SK-N-SH treated with all-trans-retinoic acid at 6 μM for 48 hours (cell line): ENCODE measurements at regions not wholly inside any gene's neighbourhood (a gene's known extent, or its start where the extent isn't known, plus 50 kb on each side); places are given as distances from the start of the nearest gene placed in this dataset.

ENCODE experiments used
- ATAC-seq: fragments of 200-7000 bp; cut with Tn5 transposase; 3 replicates; pipeline ENCODE4 v1.9.1; 2020; ENCODE audit warnings: mild to moderate bottlenecking, moderate library complexity
- ARNTL ChIP-seq: fragments of 450-650 bp; formaldehyde crosslinking; IDR thresholded peaks from 2 replicates; pipeline ENCODE4 v1.5.0; 2020; ENCODE audit warnings: low read depth, mild to moderate bottlenecking, moderate library complexity, borderline replicate concordance
- BACH2 ChIP-seq: fragments of 250-450 bp; sonication (Bioruptor Pico); IDR thresholded peaks from 2 replicates; pipeline ENCODE4 v1.9.0; 2021; ENCODE audit warnings: mild to moderate bottlenecking, borderline replicate concordance
- CREB5 ChIP-seq: fragments of 250-450 bp; sonication (Bioruptor Pico); IDR thresholded peaks from 2 replicates; pipeline ENCODE4 v1.5.1; 2020; ENCODE audit warnings: low read depth, mild to moderate bottlenecking, moderate library complexity
- CSDC2 ChIP-seq: fragments of 250-450 bp; sonication (Bioruptor Pico); IDR thresholded peaks from 2 replicates; pipeline ENCODE4 v1.5.0; 2020; ENCODE audit warnings: mild to moderate bottlenecking, moderate library complexity
- CSRNP3 ChIP-seq: fragments of 250-450 bp; sonication (Bioruptor Pico); IDR thresholded peaks from 2 replicates; pipeline ENCODE4 v1.5.1; 2021; ENCODE audit warnings: mild to moderate bottlenecking, moderate library complexity
- ESRRG ChIP-seq: fragments of 250-450 bp; sonication (Bioruptor Pico); IDR thresholded peaks from 2 replicates; pipeline ENCODE4 v1.6.1; 2021; ENCODE audit warnings: mild to moderate bottlenecking
- GLIS3 ChIP-seq: fragments of 250-450 bp; sonication (Bioruptor Pico); IDR thresholded peaks from 2 replicates; pipeline ENCODE4 v1.5.0; 2020; ENCODE audit warnings: mild to moderate bottlenecking, moderate library complexity
- ISL1 ChIP-seq: fragments of 250-450 bp; sonication (Bioruptor Pico); IDR thresholded peaks from 2 replicates; pipeline ENCODE4 v2.1.2; 2022; ENCODE audit warnings: mild to moderate bottlenecking, moderate library complexity
- OSR1 ChIP-seq: fragments of 250-450 bp; sonication (Bioruptor Pico); IDR thresholded peaks from 2 replicates; pipeline ENCODE4 v1.8.0; 2022; ENCODE audit warnings: moderate library complexity, mild to moderate bottlenecking, inconsistent platforms
- PPARA ChIP-seq: fragments of 250-450 bp; sonication (Bioruptor Pico); IDR thresholded peaks from 2 replicates; pipeline ENCODE4 v1.5.0; 2020; ENCODE audit warnings: mild to moderate bottlenecking, borderline replicate concordance
- RARB ChIP-seq: fragments of 250-450 bp; sonication (Bioruptor Pico); IDR thresholded peaks from 2 replicates; pipeline ENCODE4 v1.8.0; 2021; ENCODE audit warnings: mild to moderate bottlenecking, moderate library complexity
- TCF4 ChIP-seq: fragments of 250-450 bp; sonication (Bioruptor Pico); IDR thresholded peaks from 2 replicates; pipeline ENCODE4 v1.8.0; 2021; ENCODE audit warnings: mild to moderate bottlenecking, moderate library complexity, borderline replicate concordance
- TOX ChIP-seq: fragments of 250-450 bp; sonication (Bioruptor Pico); IDR thresholded peaks from 2 replicates; pipeline ENCODE4 v1.8.0; 2021; ENCODE audit warnings: mild to moderate bottlenecking, moderate library complexity, borderline replicate concordance
- TSHZ2 ChIP-seq: fragments of 250-450 bp; sonication (Bioruptor Pico); IDR thresholded peaks from 2 replicates; pipeline ENCODE4 v1.5.0; 2020; ENCODE audit warnings: mild to moderate bottlenecking, moderate library complexity
- ZC3H10 ChIP-seq: fragments of 250-450 bp; sonication (Bioruptor Pico); IDR thresholded peaks from 2 replicates; pipeline ENCODE4 v1.5.1; 2021; ENCODE audit warnings: mild to moderate bottlenecking, moderate library complexity
- ZFP3 ChIP-seq: fragments of 250-450 bp; sonication (Bioruptor Pico); IDR thresholded peaks from 2 replicates; pipeline ENCODE4 v1.5.0; 2020; ENCODE audit warnings: mild to moderate bottlenecking, moderate library complexity
- ZFP30 ChIP-seq: fragments of 450-650 bp; formaldehyde crosslinking; IDR thresholded peaks from 2 replicates; pipeline ENCODE4 v1.5.0; 2022; ENCODE audit warnings: mild to moderate bottlenecking, moderate library complexity
- ZNF565 ChIP-seq: fragments of 450-650 bp; formaldehyde crosslinking; conservative IDR thresholded peaks from 2 replicates; pipeline ENCODE4 v1.5.0; 2020; ENCODE audit warnings: low read depth, mild to moderate bottlenecking, moderate library complexity
- ZNF70 ChIP-seq: fragments of 450-650 bp; formaldehyde crosslinking; IDR thresholded peaks from 2 replicates; pipeline ENCODE4 v1.5.0; 2020; ENCODE audit warnings: mild to moderate bottlenecking, moderate library complexity
- ZNF8 ChIP-seq: fragments of 450-650 bp; formaldehyde crosslinking; IDR thresholded peaks from 2 replicates; pipeline ENCODE4 v1.5.0; 2020; ENCODE audit warnings: mild to moderate bottlenecking, moderate library complexity
- TF ChIP-seq, protein P1 (sequence below): fragments of 250-450 bp; sonication (Bioruptor Pico); IDR thresholded peaks from 2 replicates; pipeline ENCODE4 v1.8.0; 2021; ENCODE audit warnings: low read depth, mild to moderate bottlenecking, moderate library complexity, borderline replicate concordance

GRCh38 chr16:89036776-89037175 is 56.9 kb upstream of the ACSF3 start:
- TF ChIP-seq ZC3H10 (CRISPR knock-in tag) (no peak), GLIS3 (CRISPR knock-in tag) (no peak), RARB (CRISPR knock-in tag) (no peak), OSR1 (CRISPR knock-in tag) (no peak), CREB5 (no peak), CSRNP3 (CRISPR knock-in tag) (no peak), ESRRG (no peak), ARNTL (no peak), ZFP3 (CRISPR knock-in tag) (no peak), ZFP30 (CRISPR knock-in tag) (no peak), ISL1 (CRISPR knock-in tag) (no peak), BACH2 (CRISPR knock-in tag) (no peak)
- TF ChIP-seq, protein P1, sequence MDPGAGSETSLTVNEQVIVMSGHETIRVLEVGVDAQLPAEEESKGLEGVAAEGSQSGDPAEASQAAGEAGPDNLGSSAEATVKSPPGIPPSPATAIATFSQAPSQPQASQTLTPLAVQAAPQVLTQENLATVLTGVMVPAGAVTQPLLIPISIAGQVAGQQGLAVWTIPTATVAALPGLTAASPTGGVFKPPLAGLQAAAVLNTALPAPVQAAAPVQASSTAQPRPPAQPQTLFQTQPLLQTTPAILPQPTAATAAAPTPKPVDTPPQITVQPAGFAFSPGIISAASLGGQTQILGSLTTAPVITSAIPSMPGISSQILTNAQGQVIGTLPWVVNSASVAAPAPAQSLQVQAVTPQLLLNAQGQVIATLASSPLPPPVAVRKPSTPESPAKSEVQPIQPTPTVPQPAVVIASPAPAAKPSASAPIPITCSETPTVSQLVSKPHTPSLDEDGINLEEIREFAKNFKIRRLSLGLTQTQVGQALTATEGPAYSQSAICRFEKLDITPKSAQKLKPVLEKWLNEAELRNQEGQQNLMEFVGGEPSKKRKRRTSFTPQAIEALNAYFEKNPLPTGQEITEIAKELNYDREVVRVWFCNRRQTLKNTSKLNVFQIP: no peak
- ATAC-seq: no peak

- TF ChIP-seq TCF4 (no peak), ISL1 (CRISPR knock-in tag) (no peak)
- ATAC-seq: peak; percentile 72
Measured at GRCh38 chr16:89037261-89038152, 56.1 kb upstream of the ACSF3 start.

GRCh38 chr16:89038221-89038721 is 55.4 kb upstream of the ACSF3 start:
- no peak for TF ChIP-seq ESRRG
- TF ChIP-seq ZNF8 (CRISPR knock-in tag): no peak
- no peak for TF ChIP-seq RARB (CRISPR knock-in tag)
- no peak for TF ChIP-seq TOX (CRISPR knock-in tag)
- TF ChIP-seq, protein P1: no peak
- TF ChIP-seq PPARA: no peak
- TF ChIP-seq GLIS3 (CRISPR knock-in tag): no peak
- TF ChIP-seq ZNF565: no peak
- TF ChIP-seq ZNF70 (CRISPR knock-in tag): no peak
- TF ChIP-seq ZFP30 (CRISPR knock-in tag): no peak
- TF ChIP-seq CSDC2 (CRISPR knock-in tag): no peak
- TF ChIP-seq ARNTL: no peak

GRCh38 chr16:89038811-89039735 is 54.6 kb upstream of the ACSF3 start:
- TF ChIP-seq ZNF70 (CRISPR knock-in tag) (no peak), ZNF565 (no peak), OSR1 (CRISPR knock-in tag) (no peak), TSHZ2 (CRISPR knock-in tag) (no peak), BACH2 (CRISPR knock-in tag) (no peak)
- no peak for ATAC-seq

More at GRCh38 chr16:89038221-89038721, 55.4 kb upstream of the ACSF3 start:
- no peak for ATAC-seq
